Brain microvascular endothelial cell (primary cell): ENCODE measurements at regions not wholly inside any gene's neighbourhood (a gene's known extent, or its start where the extent isn't known, plus 50 kb on each side); places are given as distances from the start of the nearest gene placed in this dataset.
A peak's percentile ranks its signal among the peaks of the same experiment; 100 is the strongest.

ENCODE experiments used
- DNase-seq: peaks from one replicate; pipeline ENCODE4 v3.0.0-alpha.2; 2020
- H3K27ac ChIP-seq: fragments of 250-450 bp; sonication (Bioruptor Pico); 2 replicates; pipeline ENCODE4 v1.5.1; 2020; ENCODE audit warnings: mild to moderate bottlenecking, moderate library complexity
- H3K27me3 ChIP-seq: fragments of 250-450 bp; sonication (Bioruptor Pico); replicated peaks from 2 replicates; pipeline ENCODE4 v1.5.1; 2020; ENCODE audit warnings: mild to moderate bottlenecking
- H3K36me3 ChIP-seq: fragments of 250-450 bp; sonication (Bioruptor Pico); replicated peaks from 2 replicates; pipeline ENCODE4 v1.5.1; 2020; ENCODE audit warnings: mild to moderate bottlenecking
- H3K4me3 ChIP-seq: 2 replicates; pipeline ENCODE4 v1.5.1; 2011; ENCODE audit warnings: low read depth, mild to moderate bottlenecking, control low read depth, low read length, moderate library complexity
- in situ Hi-C: cut with HindIII; loops from 2 replicates; pipeline ENCODE4 v1.10.0; 2017; ENCODE audit warnings: low sequenced_read_pairs, low pct_ligation_motif_present
- TF ChIP-seq, protein P1 (sequence below): IDR thresholded peaks from 2 replicates; pipeline ENCODE4 v1.5.1; 2011; ENCODE audit warnings: low read depth, mild to moderate bottlenecking, moderate library complexity, low read length, control low read depth, inconsistent platforms; ENCODE audit errors: missing control alignments

DNA sequence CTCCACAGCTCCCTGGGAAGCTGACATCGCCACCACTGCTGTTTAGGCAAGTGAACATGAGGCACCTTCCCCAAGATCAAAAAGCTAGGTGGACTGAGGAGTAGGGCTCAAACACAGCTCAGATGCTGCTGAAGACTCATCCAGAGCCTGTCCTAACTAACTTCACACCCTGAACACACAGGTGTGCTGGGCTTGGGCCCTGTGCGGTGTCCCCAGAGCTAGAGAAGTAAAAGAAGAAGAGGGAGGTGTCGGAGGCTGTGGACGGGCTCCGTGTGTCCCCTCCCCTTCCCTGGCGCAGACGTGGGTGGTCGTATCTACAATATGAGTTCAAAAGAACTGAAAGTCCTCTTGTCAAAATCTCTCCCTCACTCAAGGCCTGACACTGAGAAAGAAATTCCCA is 373.4 kb upstream of the MGMT start:
- H3K36me3 ChIP-seq, result no peaks in the 10 kb centered on the region
- DNase-seq, result no peak
- H3K27ac ChIP-seq, result no peak overlapping the region
- no peak overlapping the region for H3K4me3 ChIP-seq
- TF ChIP-seq, protein P1, sequence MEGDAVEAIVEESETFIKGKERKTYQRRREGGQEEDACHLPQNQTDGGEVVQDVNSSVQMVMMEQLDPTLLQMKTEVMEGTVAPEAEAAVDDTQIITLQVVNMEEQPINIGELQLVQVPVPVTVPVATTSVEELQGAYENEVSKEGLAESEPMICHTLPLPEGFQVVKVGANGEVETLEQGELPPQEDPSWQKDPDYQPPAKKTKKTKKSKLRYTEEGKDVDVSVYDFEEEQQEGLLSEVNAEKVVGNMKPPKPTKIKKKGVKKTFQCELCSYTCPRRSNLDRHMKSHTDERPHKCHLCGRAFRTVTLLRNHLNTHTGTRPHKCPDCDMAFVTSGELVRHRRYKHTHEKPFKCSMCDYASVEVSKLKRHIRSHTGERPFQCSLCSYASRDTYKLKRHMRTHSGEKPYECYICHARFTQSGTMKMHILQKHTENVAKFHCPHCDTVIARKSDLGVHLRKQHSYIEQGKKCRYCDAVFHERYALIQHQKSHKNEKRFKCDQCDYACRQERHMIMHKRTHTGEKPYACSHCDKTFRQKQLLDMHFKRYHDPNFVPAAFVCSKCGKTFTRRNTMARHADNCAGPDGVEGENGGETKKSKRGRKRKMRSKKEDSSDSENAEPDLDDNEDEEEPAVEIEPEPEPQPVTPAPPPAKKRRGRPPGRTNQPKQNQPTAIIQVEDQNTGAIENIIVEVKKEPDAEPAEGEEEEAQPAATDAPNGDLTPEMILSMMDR, result no peak
- no peaks in the 10 kb centered on the region for H3K27me3 ChIP-seq
- in situ Hi-C loops, result no loop called here

DNA sequence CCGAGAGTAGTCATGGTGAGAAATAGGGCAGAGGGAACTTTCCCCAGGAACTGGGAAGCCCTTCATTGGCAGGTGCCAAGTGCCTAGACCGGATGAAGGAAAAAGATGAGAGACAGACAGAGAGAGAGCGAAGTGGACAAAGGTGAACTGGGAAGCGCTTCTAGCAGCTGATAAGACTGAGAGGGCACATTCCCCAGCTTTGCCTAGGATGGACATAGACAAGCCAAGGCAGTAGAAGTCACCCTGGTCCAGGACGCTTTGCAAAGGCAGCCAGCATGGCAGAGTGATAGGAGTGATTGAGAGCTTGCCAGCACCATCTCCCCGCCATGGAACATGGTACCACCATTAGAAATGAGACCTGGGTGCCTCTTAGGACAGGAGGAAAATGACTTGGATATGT is 372.8 kb upstream of the MGMT start:
- TF ChIP-seq, protein P1, result no peak
- in situ Hi-C loops, result no loop called here
- no peak overlapping the region for H3K27ac ChIP-seq
- H3K27me3 ChIP-seq, result no peaks in the 10 kb centered on the region
- no peak overlapping the region for H3K4me3 ChIP-seq
- DNase-seq, result no peak
- H3K36me3 ChIP-seq, result no peaks in the 10 kb centered on the region

DNA sequence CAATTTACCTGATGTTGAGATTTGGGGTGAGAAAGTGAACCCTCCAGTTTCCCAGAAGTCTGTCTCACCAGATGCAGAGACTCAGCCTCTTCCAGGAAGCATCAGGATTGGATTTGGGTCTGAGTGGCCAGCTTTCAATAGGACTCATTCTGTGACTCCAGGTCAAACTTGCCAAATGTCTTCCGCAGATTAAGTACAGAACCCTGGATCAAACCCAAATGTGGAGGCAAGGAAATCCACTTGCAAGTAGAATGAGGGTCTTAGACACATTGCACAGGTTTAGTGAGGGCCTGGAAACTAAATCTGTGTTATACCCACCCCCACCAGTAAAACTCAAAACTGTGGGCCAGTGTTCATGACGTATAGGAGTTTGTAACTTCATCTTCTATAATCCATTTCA is 372.2 kb upstream of the MGMT start:
- H3K36me3 ChIP-seq, result no peaks in the 10 kb centered on the region
- H3K4me3 ChIP-seq, result no peak overlapping the region
- in situ Hi-C loops, result no loop called here
- no peak overlapping the region for H3K27ac ChIP-seq
- TF ChIP-seq, protein P1, result no peak
- no peaks in the 10 kb centered on the region for H3K27me3 ChIP-seq
- DNase-seq, result no peak

DNA sequence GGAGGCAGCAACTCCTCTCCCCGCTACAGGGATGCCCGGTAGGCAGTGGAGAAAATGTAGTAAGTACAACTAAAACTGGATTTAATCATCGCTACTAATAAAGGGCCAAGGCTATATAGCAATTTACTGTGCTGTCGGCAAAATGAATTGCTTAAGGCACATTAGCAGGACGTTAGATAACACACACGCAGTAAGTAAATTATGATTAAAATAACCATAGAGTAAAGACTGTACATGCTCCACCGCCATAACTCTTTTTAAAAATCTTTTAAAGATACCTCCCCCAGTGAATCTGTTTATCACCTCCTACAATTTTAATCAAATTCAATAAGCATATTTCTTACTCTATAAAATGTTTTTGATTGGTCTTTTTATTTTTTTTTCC is 371.4 kb upstream of the MGMT start:
- Histone ChIP-seq H3K27ac (no peak overlapping the region), H3K27me3 (no peaks in the 10 kb centered on the region), H3K4me3 (no peak overlapping the region), H3K36me3 (no peaks in the 10 kb centered on the region)
- DNase-seq, result no peak
- TF ChIP-seq, protein P1, result no peak
- in situ Hi-C loops, result no loop called here

DNA sequence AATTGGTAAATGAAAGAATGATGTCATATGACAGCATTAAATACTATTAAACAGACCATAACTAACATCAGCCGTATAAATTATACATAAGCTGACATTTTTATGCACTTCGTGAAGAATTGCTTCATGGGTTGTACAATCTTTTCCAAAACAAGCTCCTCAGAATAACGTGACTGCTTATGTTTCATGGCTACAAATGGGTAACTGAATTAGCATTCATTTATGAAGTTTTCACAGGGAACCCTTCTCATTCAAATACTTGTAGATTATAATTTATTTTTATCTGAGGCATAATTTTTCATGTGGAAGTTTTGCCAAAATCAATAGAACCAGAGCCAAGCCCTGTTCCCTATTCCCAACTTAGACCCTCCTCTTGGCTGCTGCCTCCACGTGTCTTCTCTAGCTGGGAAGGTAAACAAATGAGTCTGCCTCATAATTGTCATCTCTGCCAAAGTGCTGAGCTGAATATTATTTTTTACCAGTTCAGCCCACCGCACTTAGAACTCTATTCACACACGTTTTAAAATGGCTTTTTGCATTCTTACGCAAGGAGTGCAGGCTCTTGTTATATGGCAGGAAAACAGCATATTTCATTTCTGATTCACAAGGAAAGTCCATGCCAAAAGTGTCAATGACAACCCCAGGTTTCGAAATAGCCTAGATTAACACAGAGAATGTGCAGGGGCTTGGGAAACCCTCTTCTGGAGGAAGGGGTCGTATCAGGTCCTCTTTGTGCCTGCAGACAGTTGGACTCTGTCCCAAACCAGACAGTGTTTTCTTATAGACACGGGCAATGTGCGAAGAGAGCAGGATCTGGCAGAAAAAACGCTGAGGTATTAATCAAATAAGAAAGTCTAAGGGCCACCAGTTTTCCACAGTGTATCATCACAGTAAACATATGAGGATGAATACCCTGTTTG is 370.7 kb upstream of the MGMT start:
- TF ChIP-seq, protein P1, result no peak
- H3K27me3 ChIP-seq, result no peaks in the 10 kb centered on the region
- H3K36me3 ChIP-seq, result no peaks in the 10 kb centered on the region
- DNase-seq, result peak; percentile 93
- H3K27ac ChIP-seq, result peak overlapping the region; percentile 49
- in situ Hi-C loops, result no loop called here
- no peak overlapping the region for H3K4me3 ChIP-seq
